GM23338 (cell line): ENCODE measurements at regions not wholly inside any gene's neighbourhood (a gene's known extent, or its start where the extent isn't known, plus 50 kb on each side); places are given as distances from the start of the nearest gene placed in this dataset.

ENCODE experiments used
- ATAC-seq: fragments of 200-7000 bp; cut with Tn5 transposase; 3 replicates; pipeline ENCODE4 v1.9.1; 2020
- DNase-seq: peaks from one replicate; pipeline ENCODE4 v3.0.0-alpha.2; 2015; ENCODE audit warnings: low spot score
- H2AFZ ChIP-seq: fragments of 200-600 bp; sonication (generic); 2 replicates; pipeline ENCODE4 v1.8.0; 2016; ENCODE audit warnings: antibody characterized with exemption, mild to moderate bottlenecking, moderate library complexity
- H3F3A ChIP-seq: fragments of 200-600 bp; sonication (generic); replicated peaks from 2 replicates; pipeline ENCODE4 v1.8.0; 2017; ENCODE audit warnings: antibody characterized with exemption, mixed run types, low read depth
- H3K27ac ChIP-seq: fragments of 200-600 bp; sonication (generic); 2 replicates; pipeline ENCODE4 v1.6.1; 2016; ENCODE audit warnings: low read depth
- H3K27me3 ChIP-seq: fragments of 200-600 bp; sonication (generic); 2 replicates; pipeline ENCODE4 v1.8.0; 2016; ENCODE audit warnings: mild to moderate bottlenecking, mixed run types, moderate library complexity; ENCODE audit not compliant: insufficient read depth
- H3K36me3 ChIP-seq: fragments of 200-600 bp; sonication (generic); 2 replicates; pipeline ENCODE4 v1.8.0; 2016; ENCODE audit warnings: mild to moderate bottlenecking; ENCODE audit not compliant: insufficient read depth
- H3K4me1 ChIP-seq: fragments of 200-600 bp; sonication (generic); 2 replicates; pipeline ENCODE4 v1.8.0; 2016; ENCODE audit warnings: mild to moderate bottlenecking, moderate library complexity; ENCODE audit not compliant: insufficient read depth
- H3K4me2 ChIP-seq: fragments of 200-600 bp; sonication (generic); 2 replicates; pipeline ENCODE4 v1.7.1; 2017; ENCODE audit warnings: mixed run types
- H3K4me3 ChIP-seq: fragments of 200-600 bp; sonication (generic); 2 replicates; pipeline ENCODE4 v1.6.1; 2016; ENCODE audit warnings: mixed run types
- H3K79me2 ChIP-seq: fragments of 200-600 bp; sonication (generic); replicated peaks from 2 replicates; pipeline ENCODE4 v1.8.0; 2017; ENCODE audit warnings: mild to moderate bottlenecking; ENCODE audit not compliant: insufficient read depth
- H3K9me2 ChIP-seq: fragments of 200-600 bp; sonication (generic); 2 replicates; pipeline ENCODE4 v1.8.0; 2017; ENCODE audit not compliant: insufficient read depth
- H4K20me1 ChIP-seq: fragments of 200-600 bp; sonication (generic); replicated peaks from 2 replicates; pipeline ENCODE4 v1.8.0; 2017; ENCODE audit warnings: mild to moderate bottlenecking; ENCODE audit not compliant: insufficient read depth
- H3K27ac Mint-ChIP-seq: 2 replicates; pipeline ENCODE4 v1.8.0; 2020; ENCODE audit warnings: inconsistent platforms, mild to moderate bottlenecking, moderate library complexity, mixed read lengths
- H3K27me3 Mint-ChIP-seq: 3 replicates; pipeline ENCODE4 v1.8.0; 2022; ENCODE audit warnings: low read depth, mild to moderate bottlenecking, moderate library complexity, mixed read lengths, inconsistent platforms; ENCODE audit not compliant: insufficient read depth, poor library complexity
- H3K36me3 Mint-ChIP-seq: 3 replicates; pipeline ENCODE4 v1.8.0; 2021; ENCODE audit warnings: low read depth, mild to moderate bottlenecking, inconsistent platforms, moderate library complexity, mixed read lengths
- H3K4me1 Mint-ChIP-seq: 3 replicates; pipeline ENCODE4 v1.8.0; 2020; ENCODE audit warnings: mild to moderate bottlenecking, inconsistent platforms, mixed read lengths
- H3K4me3 Mint-ChIP-seq: 3 replicates; pipeline ENCODE4 v1.8.0; 2021; ENCODE audit warnings: moderate library complexity, mild to moderate bottlenecking, inconsistent platforms, mixed read lengths
- H3K9me3 Mint-ChIP-seq: 3 replicates; pipeline ENCODE4 v1.8.0; 2020; ENCODE audit warnings: moderate library complexity, mild to moderate bottlenecking, inconsistent platforms, mixed read lengths
- CREB1 ChIP-seq: fragments of 250-450 bp; sonication (Bioruptor Pico); IDR thresholded peaks from 2 replicates; pipeline ENCODE4 v1.5.0; 2020; ENCODE audit warnings: low read depth, mild to moderate bottlenecking, moderate library complexity
- EZH2 ChIP-seq: fragments of 200-600 bp; sonication (generic); IDR thresholded peaks from one replicate; pipeline ENCODE4 v1.8.0; 2017; ENCODE audit warnings: antibody characterized with exemption, mild to moderate bottlenecking, low read depth; ENCODE audit not compliant: unreplicated experiment
- EZH2phosphoT487 ChIP-seq: fragments of 200-600 bp; sonication (generic); IDR thresholded peaks from one replicate; pipeline ENCODE4 v1.8.1; 2018; ENCODE audit warnings: antibody characterized with exemption; ENCODE audit not compliant: unreplicated experiment
- JUNB ChIP-seq: IDR thresholded peaks from one replicate; pipeline ENCODE4 v1.6.1; 2016; ENCODE audit warnings: antibody characterized with exemption; ENCODE audit not compliant: unreplicated experiment
- POLR2AphosphoS5 ChIP-seq: IDR thresholded peaks from 2 replicates; pipeline ENCODE4 v1.6.1; 2016; ENCODE audit warnings: antibody characterized with exemption, low read depth
- STAT1 ChIP-seq: IDR thresholded peaks from one replicate; pipeline ENCODE4 v1.6.1; 2016; ENCODE audit warnings: antibody characterized with exemption; ENCODE audit not compliant: unreplicated experiment
- ZNF331 ChIP-seq: fragments of 250-450 bp; sonication (Bioruptor Pico); IDR thresholded peaks from 2 replicates; pipeline ENCODE4 v1.5.0; 2020; ENCODE audit warnings: low read depth, mild to moderate bottlenecking, moderate library complexity
- TF ChIP-seq, protein P1 (sequence below): IDR thresholded peaks from one replicate; pipeline ENCODE4 v1.6.1; 2018; ENCODE audit warnings: antibody characterized with exemption; ENCODE audit not compliant: unreplicated experiment
- TF ChIP-seq, protein P2 (sequence below), 2 experiments: fragments of 200-600 bp in 1 of 2; sonication (generic) in 1 of 2; conservative IDR thresholded peaks; 2 replicates each; pipeline versions ENCODE4 v1.5.1 to v1.6.1; 2016 to 2017; ENCODE audit warnings: antibody characterized with exemption in 2 of 2, low read depth in 2 of 2, mild to moderate bottlenecking in 2 of 2, moderate library complexity in 1 of 2
- TF ChIP-seq, protein P3 (sequence below): IDR thresholded peaks from 2 replicates; pipeline ENCODE4 v1.6.1; 2016; ENCODE audit warnings: antibody characterized with exemption

DNA sequence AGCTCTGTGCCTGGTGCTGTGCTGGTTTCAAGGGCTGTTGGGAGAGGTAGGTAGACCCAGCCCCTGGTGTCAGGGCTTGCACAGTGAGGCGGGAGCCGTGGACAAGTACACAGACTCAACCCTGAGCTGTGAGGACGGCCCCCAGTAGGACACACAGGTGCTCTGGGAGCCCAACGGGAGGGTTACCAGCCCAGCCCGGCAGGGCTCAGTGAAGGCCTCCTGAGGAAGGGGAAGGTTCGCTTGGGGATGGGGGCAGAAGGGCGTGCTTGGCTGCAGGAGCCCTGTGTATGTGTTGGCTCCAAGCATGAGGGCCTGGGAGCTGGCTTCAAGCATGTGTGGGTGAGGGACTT, 58.9 kb downstream of the SLC25A47 start (continued):
- TF ChIP-seq, protein P1, sequence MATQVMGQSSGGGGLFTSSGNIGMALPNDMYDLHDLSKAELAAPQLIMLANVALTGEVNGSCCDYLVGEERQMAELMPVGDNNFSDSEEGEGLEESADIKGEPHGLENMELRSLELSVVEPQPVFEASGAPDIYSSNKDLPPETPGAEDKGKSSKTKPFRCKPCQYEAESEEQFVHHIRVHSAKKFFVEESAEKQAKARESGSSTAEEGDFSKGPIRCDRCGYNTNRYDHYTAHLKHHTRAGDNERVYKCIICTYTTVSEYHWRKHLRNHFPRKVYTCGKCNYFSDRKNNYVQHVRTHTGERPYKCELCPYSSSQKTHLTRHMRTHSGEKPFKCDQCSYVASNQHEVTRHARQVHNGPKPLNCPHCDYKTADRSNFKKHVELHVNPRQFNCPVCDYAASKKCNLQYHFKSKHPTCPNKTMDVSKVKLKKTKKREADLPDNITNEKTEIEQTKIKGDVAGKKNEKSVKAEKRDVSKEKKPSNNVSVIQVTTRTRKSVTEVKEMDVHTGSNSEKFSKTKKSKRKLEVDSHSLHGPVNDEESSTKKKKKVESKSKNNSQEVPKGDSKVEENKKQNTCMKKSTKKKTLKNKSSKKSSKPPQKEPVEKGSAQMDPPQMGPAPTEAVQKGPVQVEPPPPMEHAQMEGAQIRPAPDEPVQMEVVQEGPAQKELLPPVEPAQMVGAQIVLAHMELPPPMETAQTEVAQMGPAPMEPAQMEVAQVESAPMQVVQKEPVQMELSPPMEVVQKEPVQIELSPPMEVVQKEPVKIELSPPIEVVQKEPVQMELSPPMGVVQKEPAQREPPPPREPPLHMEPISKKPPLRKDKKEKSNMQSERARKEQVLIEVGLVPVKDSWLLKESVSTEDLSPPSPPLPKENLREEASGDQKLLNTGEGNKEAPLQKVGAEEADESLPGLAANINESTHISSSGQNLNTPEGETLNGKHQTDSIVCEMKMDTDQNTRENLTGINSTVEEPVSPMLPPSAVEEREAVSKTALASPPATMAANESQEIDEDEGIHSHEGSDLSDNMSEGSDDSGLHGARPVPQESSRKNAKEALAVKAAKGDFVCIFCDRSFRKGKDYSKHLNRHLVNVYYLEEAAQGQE, result no peak
- TF ChIP-seq, protein P2, sequence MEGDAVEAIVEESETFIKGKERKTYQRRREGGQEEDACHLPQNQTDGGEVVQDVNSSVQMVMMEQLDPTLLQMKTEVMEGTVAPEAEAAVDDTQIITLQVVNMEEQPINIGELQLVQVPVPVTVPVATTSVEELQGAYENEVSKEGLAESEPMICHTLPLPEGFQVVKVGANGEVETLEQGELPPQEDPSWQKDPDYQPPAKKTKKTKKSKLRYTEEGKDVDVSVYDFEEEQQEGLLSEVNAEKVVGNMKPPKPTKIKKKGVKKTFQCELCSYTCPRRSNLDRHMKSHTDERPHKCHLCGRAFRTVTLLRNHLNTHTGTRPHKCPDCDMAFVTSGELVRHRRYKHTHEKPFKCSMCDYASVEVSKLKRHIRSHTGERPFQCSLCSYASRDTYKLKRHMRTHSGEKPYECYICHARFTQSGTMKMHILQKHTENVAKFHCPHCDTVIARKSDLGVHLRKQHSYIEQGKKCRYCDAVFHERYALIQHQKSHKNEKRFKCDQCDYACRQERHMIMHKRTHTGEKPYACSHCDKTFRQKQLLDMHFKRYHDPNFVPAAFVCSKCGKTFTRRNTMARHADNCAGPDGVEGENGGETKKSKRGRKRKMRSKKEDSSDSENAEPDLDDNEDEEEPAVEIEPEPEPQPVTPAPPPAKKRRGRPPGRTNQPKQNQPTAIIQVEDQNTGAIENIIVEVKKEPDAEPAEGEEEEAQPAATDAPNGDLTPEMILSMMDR (conservative IDR thresholded peaks at IDR 0.05; ENCODE audit: low read depth in 2 of 2), result no peak

DNA sequence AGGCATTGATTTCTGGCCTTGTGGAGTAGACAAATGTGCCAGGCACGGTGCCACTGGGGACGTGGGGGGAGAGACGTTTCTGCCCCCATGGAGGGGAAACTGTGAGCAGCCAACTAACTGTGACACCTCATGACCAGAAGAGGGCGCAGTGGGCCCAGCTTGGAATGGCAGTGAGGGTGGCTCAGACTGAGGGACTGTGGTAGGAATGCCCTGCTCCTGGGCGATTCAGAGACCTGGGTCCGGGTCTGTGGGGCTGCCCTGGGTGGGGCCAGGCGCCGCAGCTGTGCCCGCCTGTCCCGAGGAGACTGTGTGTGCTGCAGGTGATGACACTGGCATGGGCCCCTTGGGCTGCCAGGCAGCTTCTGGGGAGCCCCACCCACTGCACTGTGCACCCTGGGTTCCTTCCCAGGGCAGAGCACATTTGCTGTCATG, 60.6 kb downstream of the SLC25A47 start:
- Histone ChIP-seq H4K20me1 (no peaks in the 10 kb centered on the region; the same call in 1 of the 2 replicates), H3K36me3 (no peaks in the 10 kb centered on the region), H3K4me1 (peaks cover 25% of the 10 kb centered on the region), H3K4me2 (no peak overlapping the region), H3K27me3 (no peaks in the 10 kb centered on the region), H3F3A (0 out of 2 replicates have a peak, but pooled peaks cover 6% of the 10 kb centered on the region), H3K4me3 (no peak overlapping the region), H3K9me2 (no peaks in the 10 kb centered on the region), H3K79me2 (peaks cover 31% of the 10 kb centered on the region), H3K27ac (no peak overlapping the region), H2AFZ (no peak overlapping the region)
- Mint-ChIP-seq H3K4me1 (peaks cover 40% of the 10 kb centered on the region), H3K4me3 (no peak overlapping the region), H3K27me3 (peaks cover 3% of the 10 kb centered on the region), H3K9me3 (no peaks in the 10 kb centered on the region), H3K36me3 (no peaks in the 10 kb centered on the region), H3K27ac (no peak overlapping the region)
- peak; percentile 95 for ATAC-seq
- TF ChIP-seq, protein P2 (conservative IDR thresholded peaks at IDR 0.05; ENCODE audit: low read depth in 2 of 2), result peak; percentile 84 to 97
- TF ChIP-seq POLR2AphosphoS5, result no peak
- no peak for TF ChIP-seq JUNB
- peak; percentile 88 for DNase-seq

DNA sequence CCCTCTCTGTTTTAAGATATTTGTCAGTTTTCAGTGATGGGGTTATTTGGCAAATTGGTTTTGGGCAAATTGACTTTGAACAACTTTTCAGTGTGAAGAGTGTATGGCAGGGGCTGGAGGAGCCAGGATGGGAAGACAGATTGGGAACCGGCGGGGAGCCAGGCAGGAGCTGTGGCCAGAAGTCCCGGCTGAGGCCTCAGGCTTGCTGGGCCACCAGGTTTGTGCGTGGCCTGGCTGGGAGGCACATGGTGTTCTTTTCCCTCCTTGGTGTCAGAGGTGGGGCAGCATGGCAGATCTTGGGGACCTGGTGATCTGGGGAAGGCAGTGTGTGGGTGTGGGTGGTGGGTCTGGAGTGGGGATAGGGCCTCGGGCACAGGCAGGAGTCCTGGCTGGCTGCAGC, 61.1 kb downstream of the SLC25A47 start:
- Histone ChIP-seq H3K27me3 (no peaks in the 10 kb centered on the region), H3K27ac (no peak overlapping the region), H3K4me3 (no peak overlapping the region), H3K4me2 (no peak overlapping the region), H3K36me3 (no peaks in the 10 kb centered on the region), H3F3A (0 out of 2 replicates have a peak, but pooled peaks cover 6% of the 10 kb centered on the region), H2AFZ (no peak overlapping the region), H4K20me1 (no peaks in the 10 kb centered on the region; the same call in 1 of the 2 replicates), H3K79me2 (peaks cover 31% of the 10 kb centered on the region), H3K4me1 (peaks cover 25% of the 10 kb centered on the region), H3K9me2 (no peaks in the 10 kb centered on the region)
- H3K36me3 Mint-ChIP-seq, result no peaks in the 10 kb centered on the region
- no peaks in the 10 kb centered on the region for H3K9me3 Mint-ChIP-seq
- peaks cover 40% of the 10 kb centered on the region for H3K4me1 Mint-ChIP-seq
- DNase-seq, result no peak
- H3K27me3 Mint-ChIP-seq, result peaks cover 3% of the 10 kb centered on the region
- TF ChIP-seq CREB1 (no peak), EZH2 (no peak), JUNB (no peak), STAT1 (no peak), POLR2AphosphoS5 (no peak), EZH2phosphoT487 (no peak), ZNF331 (CRISPR knock-in tag) (no peak)
- TF ChIP-seq, protein P3, sequence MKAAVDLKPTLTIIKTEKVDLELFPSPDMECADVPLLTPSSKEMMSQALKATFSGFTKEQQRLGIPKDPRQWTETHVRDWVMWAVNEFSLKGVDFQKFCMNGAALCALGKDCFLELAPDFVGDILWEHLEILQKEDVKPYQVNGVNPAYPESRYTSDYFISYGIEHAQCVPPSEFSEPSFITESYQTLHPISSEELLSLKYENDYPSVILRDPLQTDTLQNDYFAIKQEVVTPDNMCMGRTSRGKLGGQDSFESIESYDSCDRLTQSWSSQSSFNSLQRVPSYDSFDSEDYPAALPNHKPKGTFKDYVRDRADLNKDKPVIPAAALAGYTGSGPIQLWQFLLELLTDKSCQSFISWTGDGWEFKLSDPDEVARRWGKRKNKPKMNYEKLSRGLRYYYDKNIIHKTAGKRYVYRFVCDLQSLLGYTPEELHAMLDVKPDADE, result no peak
- TF ChIP-seq, protein P1, result no peak
- H3K4me3 Mint-ChIP-seq, result no peak overlapping the region; the same call in 2 of the 3 replicates
- no peak for ATAC-seq
- no peak overlapping the region for H3K27ac Mint-ChIP-seq
